C4-2B (cell line): ENCODE measurements at regions not wholly inside any gene's neighbourhood (a gene's known extent, or its start where the extent isn't known, plus 50 kb on each side); places are given as distances from the start of the nearest gene placed in this dataset.

Experiments
- ZFX ChIP-seq: fragments of 450-650 bp; IDR thresholded peaks from 2 replicates; pipeline ENCODE4 v1.6.1; 2017
- TF ChIP-seq, protein P1 (sequence below): fragments of 450-650 bp; conservative IDR thresholded peaks from 2 replicates; pipeline ENCODE4 v1.5.1; 2017; ENCODE audit warnings: mild to moderate bottlenecking

- TF ChIP-seq, protein P1, sequence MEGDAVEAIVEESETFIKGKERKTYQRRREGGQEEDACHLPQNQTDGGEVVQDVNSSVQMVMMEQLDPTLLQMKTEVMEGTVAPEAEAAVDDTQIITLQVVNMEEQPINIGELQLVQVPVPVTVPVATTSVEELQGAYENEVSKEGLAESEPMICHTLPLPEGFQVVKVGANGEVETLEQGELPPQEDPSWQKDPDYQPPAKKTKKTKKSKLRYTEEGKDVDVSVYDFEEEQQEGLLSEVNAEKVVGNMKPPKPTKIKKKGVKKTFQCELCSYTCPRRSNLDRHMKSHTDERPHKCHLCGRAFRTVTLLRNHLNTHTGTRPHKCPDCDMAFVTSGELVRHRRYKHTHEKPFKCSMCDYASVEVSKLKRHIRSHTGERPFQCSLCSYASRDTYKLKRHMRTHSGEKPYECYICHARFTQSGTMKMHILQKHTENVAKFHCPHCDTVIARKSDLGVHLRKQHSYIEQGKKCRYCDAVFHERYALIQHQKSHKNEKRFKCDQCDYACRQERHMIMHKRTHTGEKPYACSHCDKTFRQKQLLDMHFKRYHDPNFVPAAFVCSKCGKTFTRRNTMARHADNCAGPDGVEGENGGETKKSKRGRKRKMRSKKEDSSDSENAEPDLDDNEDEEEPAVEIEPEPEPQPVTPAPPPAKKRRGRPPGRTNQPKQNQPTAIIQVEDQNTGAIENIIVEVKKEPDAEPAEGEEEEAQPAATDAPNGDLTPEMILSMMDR, result no peak
- no peak for TF ChIP-seq ZFX
Measured at GRCh38 chr22:48217596-48217995, 1455.1 kb downstream of the TBC1D22A start.
